ENCODE measurements at regions not wholly inside any gene's neighbourhood (a gene's known extent, or its start where the extent isn't known, plus 50 kb on each side); places are given as distances from the start of the nearest gene placed in this dataset.

DNA sequence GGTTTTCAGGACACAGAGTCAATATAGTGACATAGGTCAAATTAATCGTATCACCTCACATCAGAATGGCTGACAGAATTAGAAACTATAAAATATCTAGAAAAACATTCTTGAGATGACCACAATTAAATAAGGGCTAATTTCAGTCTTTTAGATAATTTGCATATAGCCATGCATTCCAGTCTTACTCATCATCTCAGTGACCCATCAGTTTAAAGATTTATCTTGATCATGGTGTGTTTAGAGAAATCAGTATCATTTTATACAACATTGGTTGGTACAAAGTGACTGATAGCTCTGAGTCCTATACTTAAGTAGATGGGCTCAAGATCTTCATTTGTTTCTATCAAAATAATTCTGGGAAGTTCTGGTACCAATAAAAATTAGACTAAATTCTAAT is 262.3 kb upstream of the SNX7 start:
- TF ChIP-seq, protein P1, sequence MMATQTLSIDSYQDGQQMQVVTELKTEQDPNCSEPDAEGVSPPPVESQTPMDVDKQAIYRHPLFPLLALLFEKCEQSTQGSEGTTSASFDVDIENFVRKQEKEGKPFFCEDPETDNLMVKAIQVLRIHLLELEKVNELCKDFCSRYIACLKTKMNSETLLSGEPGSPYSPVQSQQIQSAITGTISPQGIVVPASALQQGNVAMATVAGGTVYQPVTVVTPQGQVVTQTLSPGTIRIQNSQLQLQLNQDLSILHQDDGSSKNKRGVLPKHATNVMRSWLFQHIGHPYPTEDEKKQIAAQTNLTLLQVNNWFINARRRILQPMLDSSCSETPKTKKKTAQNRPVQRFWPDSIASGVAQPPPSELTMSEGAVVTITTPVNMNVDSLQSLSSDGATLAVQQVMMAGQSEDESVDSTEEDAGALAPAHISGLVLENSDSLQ (IDR thresholded peaks at IDR 0.05) = no peak
- TF ChIP-seq NFRKB (IDR thresholded peaks at IDR 0.05) = no peak
- TF ChIP-seq SUZ12 (IDR thresholded peaks at IDR 0.05) = no peak
